Heart left ventricle (tissue), 16 donors: ENCODE measurements at regions not wholly inside any gene's neighbourhood (a gene's known extent, or its start where the extent isn't known, plus 50 kb on each side); places are given as distances from the start of the nearest gene placed in this dataset.

Source experiments
- ATAC-seq, 4 donors: fragments of 200-7000 bp; cut with Tn5 transposase; one replicate each; pipeline ENCODE4 v1.9.1; 2020 to 2022; ENCODE audit warnings: moderate library complexity in 4 of 4, mild to moderate bottlenecking in 3 of 4, moderate number of reproducible peaks in 1 of 4
- DNase-seq, 5 donors: peaks; one replicate each; pipeline ENCODE4 v3.0.0-alpha.2; 2020
- H3K27ac ChIP-seq, 12 donors: fragments of 200-600 bp; sonication (generic) in 4 of 12; one replicate each; pipeline versions ENCODE4 v1.5.0 to v1.8.0; 2016 to 2022; ENCODE audit warnings: mild to moderate bottlenecking in 2 of 12
- H3K27me3 ChIP-seq, 9 donors: fragments of 200-600 bp; sonication (generic) in 2 of 9; one replicate each; pipeline versions ENCODE4 v1.5.1 to v1.8.0; 2016 to 2022; ENCODE audit warnings: mild to moderate bottlenecking in 3 of 9
- H3K36me3 ChIP-seq, 9 donors: fragments of 200-600 bp; sonication (generic) in 2 of 9; one replicate each; pipeline versions ENCODE4 v1.5.0 to v1.8.0; 2018 to 2022; ENCODE audit warnings: mild to moderate bottlenecking in 2 of 9
- H3K4me1 ChIP-seq, 12 donors: fragments of 200-600 bp; sonication (generic) in 4 of 12; one replicate each; pipeline versions ENCODE4 v1.5.0 to v1.8.0; 2016 to 2022; ENCODE audit warnings: mild to moderate bottlenecking in 3 of 12
- H3K4me3 ChIP-seq, 12 donors: fragments of 200-600 bp; sonication (generic) in 4 of 12; one replicate each; pipeline versions ENCODE4 v1.5.0 to v1.8.0; 2017 to 2022; ENCODE audit warnings: mild to moderate bottlenecking in 9 of 12, moderate library complexity in 4 of 12
- H3K9me3 ChIP-seq, 12 donors: fragments of 200-600 bp; sonication (generic) in 4 of 12; one replicate each; pipeline versions ENCODE4 v1.5.0 to v1.8.0; 2016 to 2022; ENCODE audit warnings: mild to moderate bottlenecking in 1 of 12
- CTCF ChIP-seq, 12 donors: fragments of 200-600 bp; sonication (generic) in 4 of 12; IDR thresholded peaks; one replicate each; pipeline versions ENCODE4 v1.5.0 to v1.8.0; 2018 to 2022; ENCODE audit warnings: antibody characterized with exemption in 12 of 12, mild to moderate bottlenecking in 5 of 12
- POLR2A ChIP-seq, 2 donors: fragments of 450-650 bp; IDR thresholded peaks; one replicate each; pipeline ENCODE4 v1.6.1; 2017; ENCODE audit warnings: antibody characterized with exemption in 2 of 2, mild to moderate bottlenecking in 2 of 2, moderate library complexity in 2 of 2
- WGBS, 4 donors: extraction: QIAGEN DNeasy Blood & Tissue Kit in 2 of 4; methylation state at CpG; one replicate each; pipeline versions ENCODE4 v1.1.5 to v1.1.7; 2013 to 2018; 5-methylcytosine and 5-hydroxymethylcytosine counted together
- intact Hi-C, 10 donors: fragments of 100-400 bp; cut with DNase I; formaldehyde crosslinking; loops; one replicate each; pipeline versions ENCODE4 v1.11.1 to v1.14.2; 2022
- donor health status: ischemic (EF 13 %, LVEDD 7.1; RV severe dilation, severe dysfunction).
- donor health status: healthy with polysubstance abuse.
- donor health status: DM: no; HTN: yes; CAD: no.
- donor health status: DM: no; HTN: no; CAD: no.
- donor health status: ischemic (EF 25% LVEDD 6.9; RV normal size, moderate dysfunction).
- donor health status: ischemic (EF 25% LVEDD 5.7; RV mildly dilated, moderate dysfunction).
- donor health status: healthy.
- donor health status: DM: yes; HTN: yes; CAD: no.
- donor health status: ischemic (EF 35%, LVEDD 5.7; RV mildly dilated, moderate dysfunction).
- donor health status: nonischemic (EF 11% LVEDD 7.7; RV severe dilation, severe dysfunction).
- donor health status: DM: yes; HTN: yes; CAD: no.
- donor health status: PGD.
- donor health status: ischemic (EF 29% LVEDD 5.4; RV normal size, mild dysfunction).
- donor health status: nonischemic (EF 23%, LVEDD 6.1; RV moderate dilation, normal function).

GRCh38 chr13:105327581-105328126 is 1207.8 kb downstream of the EFNB2 start:
- H3K27me3 ChIP-seq: no peaks in the 10 kb centered on the region
- no peak for TF ChIP-seq POLR2A (IDR thresholded peaks at IDR 0.05)
- TF ChIP-seq CTCF (IDR thresholded peaks at IDR 0.05): no peak
- intact Hi-C loops: no loop called here
- DNase-seq (no peak), ATAC-seq (no peak)
- H3K9me3 ChIP-seq: peaks cover 0 to 11% (median 0%) of the 10 kb centered on the region in 12 donors
- H3K36me3 ChIP-seq: no peaks in the 10 kb centered on the region
- H3K4me3 ChIP-seq: no peak overlapping the region
- WGBS, 4 donors: 62 to 77% (median 71%) methylated on average over 3 of the region's 3 CpGs
- no peaks in the 10 kb centered on the region for H3K4me1 ChIP-seq
- no peak overlapping the region for H3K27ac ChIP-seq

GRCh38 chr13:105319875-105320274 is 1215.6 kb downstream of the EFNB2 start:
- H3K27me3 ChIP-seq: no peaks in the 10 kb centered on the region
- no peaks in the 10 kb centered on the region for H3K36me3 ChIP-seq
- no peak overlapping the region for H3K4me3 ChIP-seq
- no peak for TF ChIP-seq CTCF (IDR thresholded peaks at IDR 0.05)
- TF ChIP-seq POLR2A (IDR thresholded peaks at IDR 0.05): no peak
- H3K27ac ChIP-seq: no peak overlapping the region
- peaks cover 0 to 3% (median 0%) of the 10 kb centered on the region in 12 donors for H3K9me3 ChIP-seq
- intact Hi-C loops: no loop called here
- DNase-seq: no peak
- 79 to 82% (median 81%) methylated on average over 6 of the region's 6 CpGs for WGBS, 4 donors
- no peak for ATAC-seq
- H3K4me1 ChIP-seq: no peaks in the 10 kb centered on the region

GRCh38 chr13:105316731-105317130 is 1218.7 kb downstream of the EFNB2 start:
- Histone ChIP-seq H3K27me3 (no peaks in the 10 kb centered on the region), H3K4me3 (no peak overlapping the region), H3K36me3 (no peaks in the 10 kb centered on the region), H3K27ac (no peak overlapping the region), H3K4me1 (no peaks in the 10 kb centered on the region), H3K9me3 (no peaks in the 10 kb centered on the region)
- TF ChIP-seq CTCF (IDR thresholded peaks at IDR 0.05): no peak
- no peak for TF ChIP-seq POLR2A (IDR thresholded peaks at IDR 0.05)
- intact Hi-C loops: no loop called here
- WGBS, 4 donors: 46 to 59% (median 49%) methylated on average over 4 of the region's 4 CpGs
- no peak for DNase-seq
- ATAC-seq: no peak

- 62 to 83% (median 81%) methylated on average over 2 of the region's 2 CpGs for WGBS, 4 donors
- DNase-seq: no peak
- no peaks in the 10 kb centered on the region for H3K4me1 ChIP-seq
- no peak for ATAC-seq
- intact Hi-C loops: no loop called here
- no peaks in the 10 kb centered on the region for H3K36me3 ChIP-seq
- H3K4me3 ChIP-seq: no peak overlapping the region
- peaks cover 0 to 4% (median 0%) of the 10 kb centered on the region in 12 donors for H3K9me3 ChIP-seq
- TF ChIP-seq CTCF (IDR thresholded peaks at IDR 0.05) (no peak), POLR2A (IDR thresholded peaks at IDR 0.05) (no peak)
- no peaks in the 10 kb centered on the region for H3K27me3 ChIP-seq
- no peak overlapping the region for H3K27ac ChIP-seq
Observed at GRCh38 chr13:105312906-105313305, 1222.6 kb downstream of the EFNB2 start.
